GM23248 (cell line): ENCODE measurements at regions not wholly inside any gene's neighbourhood (a gene's known extent, or its start where the extent isn't known, plus 50 kb on each side); places are given as distances from the start of the nearest gene placed in this dataset.

ENCODE experiments used
- EZH2 ChIP-seq: fragments of 200-600 bp; sonication (generic); IDR thresholded peaks from 2 replicates; pipeline ENCODE4 v1.6.1; 2018; ENCODE audit warnings: antibody characterized with exemption, mild to moderate bottlenecking; ENCODE audit not compliant: insufficient read depth, poor library complexity, severe bottlenecking
- EZH2phosphoT487 ChIP-seq: fragments of 200-600 bp; sonication (generic); IDR thresholded peaks from 2 replicates; pipeline ENCODE4 v1.6.1; 2018; ENCODE audit warnings: antibody characterized with exemption, moderate library complexity, mild to moderate bottlenecking, low read depth; ENCODE audit not compliant: insufficient read depth

- TF ChIP-seq EZH2: no peak
- no peak for TF ChIP-seq EZH2phosphoT487
Observed at GRCh38 chr15:62280625-62281024, 115.5 kb upstream of the C2CD4B start.
